ENCODE measurements at regions not wholly inside any gene's neighbourhood (a gene's known extent, or its start where the extent isn't known, plus 50 kb on each side); places are given as distances from the start of the nearest gene placed in this dataset.
A peak's percentile ranks its signal among the peaks of the same experiment; 100 is the strongest.

- Histone ChIP-seq H3K56ac (ENCODE audit: extremely low read depth, insufficient read depth, low read length) (peak overlapping the region; percentile 50), H2AK9ac (replicated peaks; ENCODE audit: low read depth, low read length, poor library complexity) (peak overlapping the region; percentile 82), H4K5ac (ENCODE audit: low read depth, low read length) (peak overlapping the region; percentile 89), H3K36me3 (ENCODE audit: control insufficient read depth, insufficient read depth, low read length) (no peaks in the 10 kb centered on the region), H3K27ac (ENCODE audit: insufficient read depth, low read length) (peak overlapping the region; percentile 72), H4K91ac (ENCODE audit: insufficient read depth, low read depth, low read length) (peak overlapping the region; percentile 92), H3K27me3 (ENCODE audit: control insufficient read depth, insufficient read depth, low read length) (no peaks in the 10 kb centered on the region), H2BK120ac (ENCODE audit: low read depth, low read length) (peak overlapping the region; percentile 97), H3K9me1 (ENCODE audit: insufficient read depth, low read length) (peaks cover 16% of the 10 kb centered on the region), H3K23ac (ENCODE audit: low read depth, low read length) (peak overlapping the region; percentile 86), H3K18ac (ENCODE audit: low read depth, low read length) (peak overlapping the region; percentile 91), H3K4me2 (ENCODE audit: low read depth, low read length) (peak overlapping the region; percentile 62), H3K4me3 (ENCODE audit: insufficient read depth, low read depth, low read length) (no peak overlapping the region), H3K4ac (ENCODE audit: low read depth, low read length) (peak overlapping the region; percentile 95), H3K4me1 (ENCODE audit: control insufficient read depth, insufficient read depth, low read length) (peaks cover 11% of the 10 kb centered on the region), H2BK20ac (ENCODE audit: low read depth, low read length) (peak overlapping the region; percentile 99), H4K20me1 (ENCODE audit: insufficient read depth, low read length) (no peaks in the 10 kb centered on the region), H2BK15ac (ENCODE audit: low read depth, low read length) (peak overlapping the region; percentile 94; the same call in 2 of the 3 replicates), H2BK5ac (ENCODE audit: low read depth, low read length, poor library complexity, severe bottlenecking) (peak overlapping the region; percentile 92), H2AK5ac (ENCODE audit: low read depth, low read length) (peak overlapping the region; percentile 95), H3K9ac (ENCODE audit: low read depth, low read length) (no peak overlapping the region), H2AFZ (replicated peaks; ENCODE audit: low read length, poor library complexity) (peak overlapping the region; percentile 89), H3K14ac (replicated peaks; ENCODE audit: low read depth, low read length) (peak overlapping the region; percentile 90), H3K79me1 (ENCODE audit: low read depth in 1 of 2, low read length in 2 of 2) (0 out of 4 replicates have a peak, but pooled peaks cover 0 to 3% of the 10 kb centered on the region in 2 experiments), H3K9me3 (ENCODE audit: control insufficient read depth, insufficient read depth, low read length) (no peaks in the 10 kb centered on the region), H4K8ac (ENCODE audit: low read depth in 2 of 2, low read length in 2 of 2) (peak overlapping the region; percentile 13 to 95)
- POLR2A ChIA-PET (ENCODE audit: unreplicated experiment), result no interaction called here
- intact Hi-C loops (cut with micrococcal nuclease), result loop anchor here (5.0 kb wide), 2 partner anchors 39 to 41 kb away; no protein-coding TSS in a partner anchor
- in situ Hi-C loops (cut with MboI; ENCODE audit: low sequenced_read_pairs), result loop anchor here (25.0 kb wide), 1 partner anchor 1446 kb away; no protein-coding TSS in a partner anchor
- no TSS peak for BruUV-seq (replicated peaks)
- DNase-seq (peak; percentile 98), ATAC-seq (ENCODE audit: low read depth) (peak; percentile 77)
- dilution Hi-C loops (cut with HindIII; ENCODE audit: low sequenced_read_pairs, unreplicated experiment), result no loop called here
- WGBS, 2 experiments (ENCODE audit: extremely low coverage in 2 of 2, insufficient read length in 1 of 2), result no CpG with 5 or more reads among the region's 10 CpGs
- CTCF ChIA-PET, result interaction anchor here (0.7 kb wide), 1 partner anchor 18 kb away, joined by 3 read pairs; no protein-coding TSS in a partner anchor
- no peak for TF ChIP-seq MXI1 (IDR thresholded peaks at IDR 0.05; ENCODE audit: borderline replicate concordance, low read depth, low read length)
- TF ChIP-seq POLR2A (IDR thresholded peaks at IDR 0.05; ENCODE audit: low read depth, low read length), result no peak
- no peak for TF ChIP-seq CTCF (conservative IDR thresholded peaks at IDR 0.05; ENCODE audit: low read depth, low read length)
- peak; percentile 88 for TF ChIP-seq CEBPB (IDR thresholded peaks at IDR 0.05; ENCODE audit: low read depth, low read length)
- no peak for TF ChIP-seq SMC3 (IDR thresholded peaks at IDR 0.05; ENCODE audit: low read depth, low read length)
- TF ChIP-seq USF2 (IDR thresholded peaks at IDR 0.05; ENCODE audit: low read depth, low read length), result peak; percentile 91
- peak; percentile 71 for TF ChIP-seq NFE2L2 (IDR thresholded peaks at IDR 0.05; ENCODE audit: low read depth, low read length)
- no peak for TF ChIP-seq MAZ (IDR thresholded peaks at IDR 0.05; ENCODE audit: borderline replicate concordance, low read depth, low read length)
- TF ChIP-seq RCOR1 (IDR thresholded peaks at IDR 0.05; ENCODE audit: insufficient replicate concordance, low read length), result no peak
- no peak for TF ChIP-seq CHD1 (IDR thresholded peaks at IDR 0.05; ENCODE audit: low read depth, low read length)
- TF ChIP-seq RAD21 (IDR thresholded peaks at IDR 0.05; ENCODE audit: low read length), result 0 out of 2 replicates have a peak, but pooled peaks have one; percentile 14
- TF ChIP-seq BHLHE40 (IDR thresholded peaks at IDR 0.05; ENCODE audit: low read depth, low read length), result peak; percentile 77
- TF ChIP-seq FOS (IDR thresholded peaks at IDR 0.05; ENCODE audit: low read depth, low read length), result peak; percentile 75
- TF ChIP-seq ELK1 (IDR thresholded peaks at IDR 0.05; ENCODE audit: borderline replicate concordance, low read depth, low read length), result no peak
- no peak for TF ChIP-seq RFX5 (IDR thresholded peaks at IDR 0.05; ENCODE audit: low read depth, low read length)
Measured at GRCh38 chr20:52490711-52491430, 299.3 kb upstream of the ZFP64 start.

All from IMR-90 (cell line).